ENCODE measurements at regions not wholly inside any gene's neighbourhood (a gene's known extent, or its start where the extent isn't known, plus 50 kb on each side); places are given as distances from the start of the nearest gene placed in this dataset.
"Not testable (repeated sequence)": the region's sequence is repeated elsewhere in the genome, so short reads cannot be mapped to it uniquely, and the experiment has no call there.

- 81 to 100% (median 87%) methylated on average over 3 to 5 of the region's 5 CpGs for WGBS, 5 donors
These were observed 110.2 kb upstream of the DAPK1 start for GRCh38 chr9:87387351-87388011.

GRCh38 chr9:87388708-87389107 is 109.0 kb upstream of the DAPK1 start:
- H3K4me1 ChIP-seq; H3K36me3 ChIP-seq; intact Hi-C loops (cut with DNase I; ENCODE audit: low total_unique reads); H3K9me3 ChIP-seq; H3K27ac ChIP-seq; DNase-seq; H3K4me3 ChIP-seq; H3K27me3 ChIP-seq: not testable (repeated sequence)
- 89 to 96% (median 92%) methylated on average over 8 of the region's 8 CpGs for WGBS, 5 donors

More at GRCh38 chr9:87387351-87388011, 110.2 kb upstream of the DAPK1 start:
- H3K4me3 ChIP-seq = no peak overlapping the region
- no peak overlapping the region for H3K27ac ChIP-seq
- H3K36me3 ChIP-seq = no peaks in the 10 kb centered on the region
- intact Hi-C loops (cut with DNase I; ENCODE audit: low total_unique reads) = no loop called here
- no peaks in the 10 kb centered on the region for H3K9me3 ChIP-seq
- no peaks in the 10 kb centered on the region for H3K27me3 ChIP-seq
- DNase-seq = no peak
- TF ChIP-seq POLR2AphosphoS5 (IDR thresholded peaks at IDR 0.05) = no peak
- no peak for TF ChIP-seq EP300 (IDR thresholded peaks at IDR 0.05)
- no peak for TF ChIP-seq POLR2A (IDR thresholded peaks at IDR 0.05)
- no peak for TF ChIP-seq CTCF (IDR thresholded peaks at IDR 0.05)
- H3K4me1 ChIP-seq = peaks cover 0 to 4% (median 0%) of the 10 kb centered on the region in 4 donors

DNA sequence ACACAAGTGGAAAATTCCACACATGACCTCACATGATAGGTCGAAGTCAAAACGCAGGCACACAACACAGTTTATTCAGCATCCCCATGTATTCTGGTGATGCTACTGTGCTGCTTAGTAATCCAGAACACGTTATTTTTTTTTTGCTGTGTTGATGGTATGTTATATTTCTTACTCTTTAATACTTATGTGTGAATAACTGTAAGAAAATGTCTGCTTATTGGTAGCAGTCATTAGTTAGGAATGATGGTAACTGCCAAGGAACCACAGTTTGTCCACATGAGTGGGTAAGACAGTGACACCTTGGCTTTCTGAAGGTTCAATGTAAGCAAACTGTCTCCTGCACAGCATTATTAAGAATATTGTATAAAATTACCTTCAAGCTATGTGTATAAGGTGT is 107.7 kb upstream of the DAPK1 start:
- 78 to 89% (median 87%) methylated on average over 3 of the region's 3 CpGs for WGBS, 5 donors
- no peak for DNase-seq
- Histone ChIP-seq H3K27ac (no peak overlapping the region), H3K4me3 (no peak overlapping the region), H3K36me3 (no peaks in the 10 kb centered on the region), H3K9me3 (peaks cover 0 to 6% (median 0%) of the 10 kb centered on the region in 4 donors), H3K27me3 (no peaks in the 10 kb centered on the region), H3K4me1 (peaks cover 0 to 4% (median 0%) of the 10 kb centered on the region in 4 donors)
- intact Hi-C loops (cut with DNase I; ENCODE audit: low total_unique reads) = no loop called here
- TF ChIP-seq CTCF (IDR thresholded peaks at IDR 0.05) (no peak), POLR2AphosphoS5 (IDR thresholded peaks at IDR 0.05) (no peak), EP300 (IDR thresholded peaks at IDR 0.05) (no peak), POLR2A (IDR thresholded peaks at IDR 0.05) (no peak)

- intact Hi-C loops (cut with DNase I; ENCODE audit: low total_unique reads) = no loop called here
- no peak overlapping the region for H3K4me3 ChIP-seq
- no peak overlapping the region for H3K27ac ChIP-seq
- TF ChIP-seq CTCF (IDR thresholded peaks at IDR 0.05) (no peak), EP300 (IDR thresholded peaks at IDR 0.05) (no peak), POLR2AphosphoS5 (IDR thresholded peaks at IDR 0.05) (no peak), POLR2A (IDR thresholded peaks at IDR 0.05) (no peak)
- peaks cover 0 to 6% (median 0%) of the 10 kb centered on the region in 4 donors for H3K9me3 ChIP-seq
- peaks cover 0 to 6% (median 2%) of the 10 kb centered on the region in 4 donors for H3K4me1 ChIP-seq
- DNase-seq = no peak
- H3K36me3 ChIP-seq = no peaks in the 10 kb centered on the region
- WGBS, 5 donors = 72 to 92% (median 88%) methylated on average over 2 of the region's 2 CpGs
- H3K27me3 ChIP-seq = no peaks in the 10 kb centered on the region
These were observed 107.3 kb upstream of the DAPK1 start for GRCh38 chr9:87390361-87390760.

- Histone ChIP-seq H3K4me1 (peaks cover 0 to 16% (median 12%) of the 10 kb centered on the region in 4 donors), H3K36me3 (no peaks in the 10 kb centered on the region), H3K27me3 (no peaks in the 10 kb centered on the region), H3K27ac (no peak overlapping the region), H3K9me3 (peaks cover 0 to 6% (median 0%) of the 10 kb centered on the region in 4 donors), H3K4me3 (no peak overlapping the region)
- DNase-seq = no peak
- WGBS, 5 donors = 84 to 97% (median 89%) methylated on average over 2 of the region's 2 CpGs
- intact Hi-C loops (cut with DNase I; ENCODE audit: low total_unique reads) = no loop called here
- no peak for TF ChIP-seq POLR2A (IDR thresholded peaks at IDR 0.05)
- TF ChIP-seq POLR2AphosphoS5 (IDR thresholded peaks at IDR 0.05) = no peak
- TF ChIP-seq EP300 (IDR thresholded peaks at IDR 0.05) = no peak
- no peak for TF ChIP-seq CTCF (IDR thresholded peaks at IDR 0.05)
These were observed 105.6 kb upstream of the DAPK1 start for GRCh38 chr9:87392086-87392485.

Measured in stomach (tissue), 8 donors.